GM10266 (cell line): ENCODE measurements at regions not wholly inside any gene's neighbourhood (a gene's known extent, or its start where the extent isn't known, plus 50 kb on each side); places are given as distances from the start of the nearest gene placed in this dataset.

Experiments used
- DNase-seq: peaks from one replicate; pipeline ENCODE4 v3.0.0; 2012; ENCODE audit errors: extremely low spot score
- CTCF ChIP-seq: IDR thresholded peaks from 2 replicates; pipeline ENCODE4 v1.5.1; 2012; ENCODE audit warnings: mild to moderate bottlenecking, low read depth; ENCODE audit not compliant: control insufficient read depth, insufficient read depth; ENCODE audit errors: missing control alignments

- no peak for TF ChIP-seq CTCF
- DNase-seq = no peak
Measured at GRCh38 chr12:127560041-127560478, 706.9 kb upstream of the TMEM132C start.

GRCh38 chr12:127562816-127563215 is 704.2 kb upstream of the TMEM132C start:
- no peak for TF ChIP-seq CTCF

GRCh38 chr12:127565241-127565640 is 701.7 kb upstream of the TMEM132C start:
- no peak for DNase-seq
- TF ChIP-seq CTCF = no peak

More at GRCh38 chr12:127562816-127563215, 704.2 kb upstream of the TMEM132C start:
- DNase-seq = no peak

GRCh38 chr12:127567531-127567930 is 699.4 kb upstream of the TMEM132C start:
- no peak for DNase-seq
- TF ChIP-seq CTCF = no peak

- DNase-seq = no peak
- TF ChIP-seq CTCF = no peak
Measured at GRCh38 chr12:127570387-127570786, 696.6 kb upstream of the TMEM132C start.

- no peak for DNase-seq
- TF ChIP-seq CTCF = no peak
Measured at GRCh38 chr12:127570793-127571360, 696.1 kb upstream of the TMEM132C start.

- DNase-seq = no peak
- no peak for TF ChIP-seq CTCF
Measured at GRCh38 chr12:127571578-127571977, 695.4 kb upstream of the TMEM132C start.
